ENCODE measurements at regions not wholly inside any gene's neighbourhood (a gene's known extent, or its start where the extent isn't known, plus 50 kb on each side); places are given as distances from the start of the nearest gene placed in this dataset.

- H3K4me3 ChIP-seq (ENCODE audit: low read depth in 2 of 2, low read length in 2 of 2) = no peak overlapping the region
- ATAC-seq = no peak
Observed at GRCh38 chr10:90989378-90989777, 68.5 kb upstream of the ANKRD1 start.

GRCh38 chr10:90992462-90992861 is 71.6 kb upstream of the ANKRD1 start:
- TF ChIP-seq POLR2AphosphoS5 (IDR thresholded peaks at IDR 0.05; ENCODE audit: low read depth, low read length) (no peak), REST (IDR thresholded peaks at IDR 0.05; ENCODE audit: insufficient read depth in 1 of 2, low read depth in 2 of 2, low read length in 1 of 2) (no peak), TCF7L2 (IDR thresholded peaks at IDR 0.05; ENCODE audit: low read depth, low read length) (no peak), SIN3A (IDR thresholded peaks at IDR 0.05; ENCODE audit: borderline replicate concordance, insufficient read depth, low read depth, low read length) (no peak), CTCF (IDR thresholded peaks at IDR 0.05) (no peak)
- H3K4me3 ChIP-seq (ENCODE audit: low read depth in 2 of 2, low read length in 2 of 2) = no peak overlapping the region
- no peak overlapping the region for H3K27ac ChIP-seq (ENCODE audit: low read length)
- in situ Hi-C loops (cut with HindIII; ENCODE audit: low pct_unique_long_range_greater_than_20kb, low sequenced_read_pairs) = no loop called here
- DNase-seq (ENCODE audit: low read depth, low spot score) (no peak), ATAC-seq (no peak)
- POLR2A ChIA-PET = no interaction called here
- no peaks in the 10 kb centered on the region for H3K36me3 ChIP-seq (ENCODE audit: control insufficient read depth, insufficient read depth, low read length)
- BruUV-seq (replicated peaks) = no TSS peak
- no peaks in the 10 kb centered on the region for H3K9me3 ChIP-seq (ENCODE audit: control insufficient read depth, insufficient read depth, low read depth, low read length)
- intact Hi-C loops (cut with micrococcal nuclease; ENCODE audit: unreplicated experiment) = no loop called here
- CTCF ChIA-PET = no interaction called here
- H3K27me3 ChIP-seq (ENCODE audit: control insufficient read depth, insufficient read depth, low read length) = no peaks in the 10 kb centered on the region
- no peaks in the 10 kb centered on the region for H3K4me1 ChIP-seq (ENCODE audit: control insufficient read depth, insufficient read depth, low read length)

More at GRCh38 chr10:90989378-90989777, 68.5 kb upstream of the ANKRD1 start:
- TF ChIP-seq POLR2AphosphoS5 (IDR thresholded peaks at IDR 0.05; ENCODE audit: low read depth, low read length) = no peak
- no peak for TF ChIP-seq REST (IDR thresholded peaks at IDR 0.05; ENCODE audit: insufficient read depth in 1 of 2, low read depth in 2 of 2, low read length in 1 of 2)
- TF ChIP-seq SIN3A (IDR thresholded peaks at IDR 0.05; ENCODE audit: borderline replicate concordance, insufficient read depth, low read depth, low read length) = no peak
- TF ChIP-seq CTCF (IDR thresholded peaks at IDR 0.05) = no peak
- TF ChIP-seq TCF7L2 (IDR thresholded peaks at IDR 0.05; ENCODE audit: low read depth, low read length) = no peak
- ChIA-PET POLR2A (no interaction called here), CTCF (no interaction called here)
- Histone ChIP-seq H3K27ac (ENCODE audit: low read length) (no peak overlapping the region), H3K36me3 (ENCODE audit: control insufficient read depth, insufficient read depth, low read length) (no peaks in the 10 kb centered on the region), H3K9me3 (ENCODE audit: control insufficient read depth, insufficient read depth, low read depth, low read length) (no peaks in the 10 kb centered on the region), H3K4me1 (ENCODE audit: control insufficient read depth, insufficient read depth, low read length) (no peaks in the 10 kb centered on the region), H3K27me3 (ENCODE audit: control insufficient read depth, insufficient read depth, low read length) (no peaks in the 10 kb centered on the region)
- in situ Hi-C loops (cut with HindIII; ENCODE audit: low pct_unique_long_range_greater_than_20kb, low sequenced_read_pairs) (no loop called here), intact Hi-C loops (cut with micrococcal nuclease; ENCODE audit: unreplicated experiment) (no loop called here)
- DNase-seq (ENCODE audit: low read depth, low spot score) = no peak
- BruUV-seq (replicated peaks) = no TSS peak
